NCI-H526 treated with DMSO at 0.1 percent for 48 hours (cell line): ENCODE measurements at regions not wholly inside any gene's neighbourhood (a gene's known extent, or its start where the extent isn't known, plus 50 kb on each side); places are given as distances from the start of the nearest gene placed in this dataset.
"Not testable (repeated sequence)": the region's sequence is repeated elsewhere in the genome, so short reads cannot be mapped to it uniquely, and the experiment has no call there.

ENCODE experiments used
- DNase-seq: peaks from one replicate; lab custom pipeline; 2025; lab: John Stamatoyannopoulos, UW

DNA sequence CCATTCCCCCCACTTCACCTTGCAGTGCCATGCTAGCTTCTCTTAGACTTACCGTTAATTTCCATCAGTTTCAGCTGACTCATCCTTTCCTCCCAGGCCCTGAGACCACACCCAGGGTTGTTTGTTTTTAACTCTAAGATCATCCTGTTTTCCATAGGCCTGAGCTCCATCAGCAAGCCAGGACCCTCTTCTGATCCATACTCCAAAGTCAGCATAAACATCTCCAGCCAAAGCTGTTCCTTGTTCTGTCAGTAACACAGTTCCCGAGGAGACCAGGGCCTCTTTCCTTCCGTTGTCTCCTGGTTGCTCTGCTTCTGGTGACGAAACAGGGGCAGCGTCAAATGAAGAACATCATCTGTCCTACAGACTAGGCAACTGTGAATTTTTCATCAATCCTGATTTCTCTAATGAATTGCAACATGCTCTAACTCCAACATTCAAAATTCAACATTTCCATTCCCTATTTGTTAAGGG is 83.8 kb upstream of the HNF1B start:
- DNase-seq, result no peak

- no peak for DNase-seq
Measured at GRCh38 chr17:37827905-37828650, 83.2 kb upstream of the HNF1B start.

GRCh38 chr17:37826497-37827430 is 81.9 kb upstream of the HNF1B start:
- no peak for DNase-seq

GRCh38 chr17:37825851-37826250 is 81.0 kb upstream of the HNF1B start:
- DNase-seq, result no peak

- no peak for DNase-seq
Measured at GRCh38 chr17:37824534-37825485, 80.0 kb upstream of the HNF1B start.

GRCh38 chr17:37823996-37824395 is 79.1 kb upstream of the HNF1B start:
- no peak for DNase-seq

DNA sequence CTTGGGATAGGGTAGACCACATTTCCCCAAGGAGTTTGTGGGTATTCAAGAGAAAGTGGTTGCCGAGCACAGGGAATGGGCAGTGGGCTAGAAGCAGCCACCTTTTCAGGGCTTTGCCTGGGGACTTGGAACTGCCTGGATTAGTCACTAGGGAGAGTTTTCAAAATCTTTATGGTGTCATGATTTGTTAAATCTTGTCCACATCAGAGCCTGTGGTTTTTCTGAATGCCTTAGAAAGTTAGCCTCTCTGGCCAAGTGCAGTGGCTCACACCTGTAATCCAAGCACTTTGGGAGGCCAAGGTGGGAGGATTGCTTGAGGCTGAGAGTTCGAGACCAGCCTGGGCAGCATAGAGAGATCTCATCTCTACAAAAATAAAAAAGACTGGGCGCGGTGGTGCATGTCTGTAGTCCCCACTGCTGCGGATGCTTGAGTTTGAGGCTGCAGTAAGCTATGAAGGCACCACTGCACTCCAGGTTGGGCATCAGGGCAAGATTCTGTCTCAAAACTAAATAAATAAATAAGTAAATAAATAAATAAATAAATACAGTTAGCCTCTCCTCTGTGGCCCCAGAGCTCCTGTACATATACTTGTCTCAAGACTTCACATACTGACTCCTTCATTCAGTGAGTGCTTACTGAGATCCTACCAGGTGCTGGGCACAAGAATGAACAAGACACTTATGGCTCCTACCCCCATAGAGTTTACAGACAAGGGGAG is 76.3 kb upstream of the HNF1B start:
- DNase-seq, result no peak

- no peak for DNase-seq
Measured at GRCh38 chr17:37820313-37820994, 75.6 kb upstream of the HNF1B start.

- no peak for DNase-seq
Measured at GRCh38 chr17:37818689-37819088, 73.8 kb upstream of the HNF1B start.

- no peak for DNase-seq
Measured at GRCh38 chr17:37816950-37817349, 72.1 kb upstream of the HNF1B start.

DNA sequence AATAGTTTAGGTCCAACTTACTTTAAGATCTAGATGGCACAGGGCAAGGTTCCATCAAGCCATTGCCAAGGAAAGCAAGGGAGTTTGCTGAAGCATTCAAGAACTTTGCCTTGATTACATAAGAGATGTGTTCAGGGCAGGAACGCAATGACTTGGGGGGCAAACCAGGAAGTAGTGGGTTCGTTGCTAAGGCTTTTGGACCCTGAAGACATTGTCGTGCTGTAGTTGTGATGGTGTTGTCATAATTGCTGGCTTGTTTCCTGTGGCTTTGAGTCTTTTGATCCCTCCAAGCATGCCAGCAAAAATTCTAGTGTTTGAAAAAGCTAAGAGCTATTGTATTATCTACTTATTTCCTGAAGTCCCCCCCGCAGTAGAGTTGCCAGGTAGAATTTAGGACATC is 70.7 kb upstream of the HNF1B start:
- DNase-seq, result no peak

- DNase-seq, result no peak
Measured at GRCh38 chr17:37813751-37814150, 68.9 kb upstream of the HNF1B start.

DNA sequence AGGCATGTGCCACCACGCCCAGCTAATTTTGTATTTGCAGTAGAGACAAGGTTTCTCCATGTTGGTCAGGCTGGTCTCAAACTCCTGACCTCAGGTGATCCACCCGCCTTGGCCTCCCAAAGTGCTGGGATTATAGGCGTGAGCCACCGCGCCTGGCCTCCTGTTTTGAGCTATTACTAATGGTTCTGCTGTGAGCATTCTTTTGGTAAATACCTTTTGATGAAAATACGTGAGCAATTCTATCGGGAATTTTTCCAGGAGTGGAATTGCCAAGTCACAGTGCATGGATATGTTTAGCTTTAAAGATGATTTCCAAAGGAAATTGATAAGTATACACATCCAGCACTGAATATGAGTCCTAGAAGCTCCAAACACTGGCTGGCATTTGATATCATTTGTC is 64.0 kb upstream of the HNF1B start:
- DNase-seq, result not testable (repeated sequence)

GRCh38 chr17:37802712-37803416 is 58.0 kb upstream of the HNF1B start:
- no peak for DNase-seq

DNA sequence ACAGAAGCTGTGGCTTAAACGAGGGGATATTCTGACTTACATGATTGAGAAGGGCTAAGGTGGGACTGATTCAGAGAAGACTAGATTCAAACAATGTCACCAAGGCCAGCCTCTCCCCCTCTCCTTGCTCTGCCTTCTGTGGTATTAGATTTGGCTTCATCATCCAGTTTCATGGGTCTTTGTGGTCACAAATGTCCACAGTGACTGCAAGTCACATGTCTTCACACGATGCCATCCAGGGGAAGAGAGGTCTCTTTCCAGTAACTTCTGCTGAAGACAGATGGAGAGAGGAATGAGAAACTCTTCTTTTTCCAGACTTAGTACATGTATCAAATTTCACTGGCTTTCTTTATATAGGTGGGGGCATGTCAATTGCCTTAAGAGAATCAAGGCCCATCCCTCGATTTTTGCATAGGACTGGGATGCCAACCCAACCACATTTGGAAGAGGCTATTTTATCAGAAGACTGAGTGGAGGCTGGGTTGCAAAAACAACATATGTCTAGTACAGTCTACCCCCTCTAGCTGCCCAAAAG is 57.3 kb upstream of the HNF1B start:
- DNase-seq, result no peak

DNA sequence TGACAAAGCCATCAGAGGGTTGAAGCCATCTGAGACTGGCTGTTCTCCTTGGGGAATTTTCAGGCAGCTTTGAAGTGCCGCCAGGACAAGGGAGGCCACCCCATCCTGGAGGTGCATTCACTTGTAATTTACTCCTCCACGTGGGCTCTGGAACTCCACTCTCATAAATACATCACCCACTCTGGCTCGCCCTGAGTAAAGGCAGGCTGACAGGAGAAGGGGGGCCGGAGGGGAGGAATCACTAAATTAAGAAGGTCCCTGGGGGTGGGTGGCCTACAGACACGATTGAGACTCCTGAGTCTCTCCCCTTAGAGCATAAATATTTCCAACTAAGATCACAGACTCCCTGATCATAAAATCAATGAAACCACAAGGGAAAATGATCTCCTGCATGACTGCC is 56.3 kb upstream of the HNF1B start:
- DNase-seq, result no peak

DNA sequence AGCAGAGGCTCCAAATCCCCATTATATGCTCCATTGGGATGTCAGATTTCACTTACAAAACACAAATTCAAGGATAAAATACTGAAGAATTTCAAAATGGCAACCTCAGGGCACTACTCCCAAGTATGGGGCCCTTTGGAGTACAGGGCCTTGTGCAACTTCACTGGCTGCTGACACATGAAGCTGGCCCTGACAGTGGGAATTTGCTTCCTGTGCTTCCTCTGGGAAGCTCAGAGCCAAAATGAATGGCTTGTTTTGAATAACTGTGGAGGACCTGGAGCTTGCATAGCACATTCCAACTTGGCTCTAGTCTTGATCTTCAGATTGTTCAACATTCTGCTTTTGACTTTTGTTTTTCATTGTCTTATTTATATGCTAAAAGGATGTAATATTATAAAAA is 52.3 kb upstream of the HNF1B start:
- DNase-seq, result no peak

DNA sequence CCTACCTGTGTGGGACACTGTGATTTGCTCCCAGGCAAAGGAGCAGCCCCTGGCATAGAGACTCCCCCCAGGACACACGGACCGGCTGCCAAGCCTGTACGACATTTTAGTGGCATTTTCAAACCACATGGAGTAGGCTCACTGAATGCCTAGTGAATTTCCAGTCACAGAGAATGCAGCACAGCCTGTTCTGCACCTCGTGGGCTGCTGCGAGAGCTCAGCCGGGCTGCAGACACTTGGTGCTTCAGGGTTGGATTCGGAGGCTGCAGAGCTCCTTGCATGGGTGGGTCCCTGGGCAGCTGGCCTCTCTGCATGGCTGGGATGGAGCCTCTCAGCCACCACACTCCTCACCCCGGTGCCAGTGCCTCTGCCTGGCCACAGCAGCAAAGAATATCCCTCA is 51.2 kb upstream of the HNF1B start:
- no peak for DNase-seq
